ENCODE measurements at regions not wholly inside any gene's neighbourhood (a gene's known extent, or its start where the extent isn't known, plus 50 kb on each side); places are given as distances from the start of the nearest gene placed in this dataset.

- peaks cover 16% of the 10 kb centered on the region for H3K27me3 Mint-ChIP-seq
- intact Hi-C loops (cut with micrococcal nuclease) = no loop called here
- POLR2A ChIA-PET = no interaction called here
- H3K36me3 Mint-ChIP-seq (ENCODE audit: low read depth) = no peaks in the 10 kb centered on the region
- H3K27ac Mint-ChIP-seq = no peak overlapping the region
- H3K9me3 Mint-ChIP-seq = no peaks in the 10 kb centered on the region
- H3K4me3 Mint-ChIP-seq = no peak overlapping the region
- H3K4me1 Mint-ChIP-seq = no peaks in the 10 kb centered on the region
- ATAC-seq (ENCODE audit: low read depth) (no peak), DNase-seq (no peak)
- CTCF ChIA-PET = no interaction called here
- TF ChIP-seq, protein P1, sequence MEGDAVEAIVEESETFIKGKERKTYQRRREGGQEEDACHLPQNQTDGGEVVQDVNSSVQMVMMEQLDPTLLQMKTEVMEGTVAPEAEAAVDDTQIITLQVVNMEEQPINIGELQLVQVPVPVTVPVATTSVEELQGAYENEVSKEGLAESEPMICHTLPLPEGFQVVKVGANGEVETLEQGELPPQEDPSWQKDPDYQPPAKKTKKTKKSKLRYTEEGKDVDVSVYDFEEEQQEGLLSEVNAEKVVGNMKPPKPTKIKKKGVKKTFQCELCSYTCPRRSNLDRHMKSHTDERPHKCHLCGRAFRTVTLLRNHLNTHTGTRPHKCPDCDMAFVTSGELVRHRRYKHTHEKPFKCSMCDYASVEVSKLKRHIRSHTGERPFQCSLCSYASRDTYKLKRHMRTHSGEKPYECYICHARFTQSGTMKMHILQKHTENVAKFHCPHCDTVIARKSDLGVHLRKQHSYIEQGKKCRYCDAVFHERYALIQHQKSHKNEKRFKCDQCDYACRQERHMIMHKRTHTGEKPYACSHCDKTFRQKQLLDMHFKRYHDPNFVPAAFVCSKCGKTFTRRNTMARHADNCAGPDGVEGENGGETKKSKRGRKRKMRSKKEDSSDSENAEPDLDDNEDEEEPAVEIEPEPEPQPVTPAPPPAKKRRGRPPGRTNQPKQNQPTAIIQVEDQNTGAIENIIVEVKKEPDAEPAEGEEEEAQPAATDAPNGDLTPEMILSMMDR (IDR thresholded peaks at IDR 0.05) = no peak
These were observed 51.4 kb upstream of the WSCD1 start for GRCh38 chr17:6018788-6019187.

- no peaks in the 10 kb centered on the region for H3K4me1 Mint-ChIP-seq
- DNase-seq = no peak
- ChIA-PET CTCF (no interaction called here), POLR2A (no interaction called here)
- TF ChIP-seq, protein P1 (IDR thresholded peaks at IDR 0.05) = no peak
- no peak overlapping the region for H3K27ac Mint-ChIP-seq
- no peak for ATAC-seq (ENCODE audit: low read depth)
- H3K4me3 Mint-ChIP-seq = no peak overlapping the region
- intact Hi-C loops (cut with micrococcal nuclease) = no loop called here
- peaks cover 16% of the 10 kb centered on the region for H3K27me3 Mint-ChIP-seq
- H3K36me3 Mint-ChIP-seq (ENCODE audit: low read depth) = no peaks in the 10 kb centered on the region
- H3K9me3 Mint-ChIP-seq = no peaks in the 10 kb centered on the region
These were observed 50.2 kb upstream of the WSCD1 start for GRCh38 chr17:6019959-6020358.

GRCh38 chr17:6020376-6021010 lies 49.7 kb upstream of the WSCD1 start:
- CTCF ChIA-PET = no interaction called here
- ATAC-seq (ENCODE audit: low read depth) (no peak), DNase-seq (no peak)
- POLR2A ChIA-PET = no interaction called here
- no peaks in the 10 kb centered on the region for H3K9me3 Mint-ChIP-seq
- no peaks in the 10 kb centered on the region for H3K36me3 Mint-ChIP-seq (ENCODE audit: low read depth)
- intact Hi-C loops (cut with micrococcal nuclease) = no loop called here
- H3K27me3 Mint-ChIP-seq = peaks cover 16% of the 10 kb centered on the region
- H3K27ac Mint-ChIP-seq = no peak overlapping the region
- H3K4me3 Mint-ChIP-seq = no peak overlapping the region
- TF ChIP-seq, protein P1 (IDR thresholded peaks at IDR 0.05) = no peak
- no peaks in the 10 kb centered on the region for H3K4me1 Mint-ChIP-seq
